ENCODE measurements at regions not wholly inside any gene's neighbourhood (a gene's known extent, or its start where the extent isn't known, plus 50 kb on each side); places are given as distances from the start of the nearest gene placed in this dataset.
A peak's percentile ranks its signal among the peaks of the same experiment; 100 is the strongest.
"Not testable (repeated sequence)": the region's sequence is repeated elsewhere in the genome, so short reads cannot be mapped to it uniquely, and the experiment has no call there.

- DNase-seq: no peak
Measured at GRCh38 chr6:1197309-1197708, 114.6 kb upstream of the FOXQ1 start.

- DNase-seq: no peak
Measured at GRCh38 chr6:1191141-1191630, 120.7 kb upstream of the FOXQ1 start.

GRCh38 chr6:1190366-1190765, 121.5 kb upstream of the FOXQ1 start:
- peak; percentile 91 for DNase-seq

GRCh38 chr6:1188199-1188598, 123.7 kb upstream of the FOXQ1 start:
- DNase-seq: no peak

GRCh38 chr6:1187293-1188131, 124.4 kb upstream of the FOXQ1 start:
- DNase-seq: no peak

- no peak for DNase-seq
Measured at GRCh38 chr6:1184318-1184717, 127.6 kb upstream of the FOXQ1 start.

- no peak for DNase-seq
Measured at GRCh38 chr6:1182722-1183521, 129.0 kb upstream of the FOXQ1 start.

- no peak for DNase-seq
Measured at GRCh38 chr6:1181939-1182605, 129.8 kb upstream of the FOXQ1 start.

GRCh38 chr6:1179571-1180459, 132.1 kb upstream of the FOXQ1 start:
- DNase-seq: no peak

- no peak for DNase-seq
Measured at GRCh38 chr6:1178590-1178989, 133.3 kb upstream of the FOXQ1 start.

GRCh38 chr6:1176567-1176966, 135.3 kb upstream of the FOXQ1 start:
- DNase-seq: no peak

GRCh38 chr6:1175877-1176276, 136.0 kb upstream of the FOXQ1 start:
- no peak for DNase-seq

GRCh38 chr6:1170794-1171193, 141.1 kb upstream of the FOXQ1 start:
- DNase-seq: no peak

- no peak for DNase-seq
Measured at GRCh38 chr6:1164600-1164999, 147.3 kb upstream of the FOXQ1 start.

- DNase-seq: no peak
Measured at GRCh38 chr6:1163501-1163900, 148.4 kb upstream of the FOXQ1 start.

- no peak for DNase-seq
Measured at GRCh38 chr6:1162367-1163275, 149.3 kb upstream of the FOXQ1 start.

- DNase-seq: not testable (repeated sequence)
Measured at GRCh38 chr6:1156411-1156810, 155.5 kb upstream of the FOXQ1 start.

GRCh38 chr6:1153696-1154245, 158.1 kb upstream of the FOXQ1 start:
- no peak for DNase-seq

GRCh38 chr6:1146500-1146899, 165.4 kb upstream of the FOXQ1 start:
- no peak for DNase-seq

GRCh38 chr6:1145768-1146218, 166.1 kb upstream of the FOXQ1 start:
- DNase-seq: no peak

Measured in amniotic stem cell (primary cell).